ENCODE measurements at regions not wholly inside any gene's neighbourhood (a gene's known extent, or its start where the extent isn't known, plus 50 kb on each side); places are given as distances from the start of the nearest gene placed in this dataset.

- Histone ChIP-seq H3K4me3 (no peak overlapping the region), H3K36me3 (no peaks in the 10 kb centered on the region), H3K9me3 (no peaks in the 10 kb centered on the region), H3K4me1 (no peaks in the 10 kb centered on the region), H3K27me3 (no peaks in the 10 kb centered on the region), H3K27ac (no peak overlapping the region)
- no peak for DNase-seq (ENCODE audit: extremely low spot score in 2 of 2)
- intact Hi-C loops (cut with DNase I) = no loop called here
- TF ChIP-seq POLR2AphosphoS5 (IDR thresholded peaks at IDR 0.05; ENCODE audit: insufficient read depth in 1 of 2, low read depth in 1 of 2) = no peak
- no peak for TF ChIP-seq CTCF (IDR thresholded peaks at IDR 0.05)
- no peak for TF ChIP-seq POLR2A (IDR thresholded peaks at IDR 0.05)
Observed at GRCh38 chr13:88124142-88124541, 453.0 kb downstream of the SLITRK5 start.

DNA sequence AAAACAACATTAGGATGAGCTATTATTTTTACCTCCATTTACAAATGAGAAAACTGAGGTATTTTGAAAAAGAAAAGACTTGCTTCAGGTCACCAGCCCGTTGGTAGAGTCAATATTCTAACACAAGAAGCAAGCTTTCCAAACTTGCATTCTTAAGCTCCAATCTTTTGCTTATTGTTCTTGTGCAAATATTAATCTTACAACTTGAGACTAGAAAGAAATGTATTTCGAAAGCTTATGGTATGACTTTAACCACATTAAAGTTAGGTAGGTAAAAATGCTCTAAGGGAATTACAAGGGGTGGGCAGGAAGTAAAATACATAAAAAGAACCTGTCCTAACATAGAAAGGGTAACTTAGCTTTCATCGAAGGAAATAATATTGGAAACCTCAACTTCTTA lies 453.9 kb downstream of the SLITRK5 start:
- H3K4me3 ChIP-seq = no peak overlapping the region
- H3K27me3 ChIP-seq = no peaks in the 10 kb centered on the region
- no peaks in the 10 kb centered on the region for H3K36me3 ChIP-seq
- H3K9me3 ChIP-seq = no peaks in the 10 kb centered on the region
- intact Hi-C loops (cut with DNase I) = no loop called here
- H3K4me1 ChIP-seq = no peaks in the 10 kb centered on the region
- DNase-seq (ENCODE audit: extremely low spot score in 2 of 2) = no peak
- no peak overlapping the region for H3K27ac ChIP-seq
- no peak for TF ChIP-seq POLR2A (IDR thresholded peaks at IDR 0.05)
- TF ChIP-seq CTCF (IDR thresholded peaks at IDR 0.05) = no peak
- no peak for TF ChIP-seq POLR2AphosphoS5 (IDR thresholded peaks at IDR 0.05; ENCODE audit: insufficient read depth in 1 of 2, low read depth in 1 of 2)

GRCh38 chr13:88136098-88136790 lies 465.1 kb downstream of the SLITRK5 start:
- no peaks in the 10 kb centered on the region for H3K27me3 ChIP-seq
- TF ChIP-seq POLR2AphosphoS5 (IDR thresholded peaks at IDR 0.05; ENCODE audit: insufficient read depth in 1 of 2, low read depth in 1 of 2) = no peak
- TF ChIP-seq POLR2A (IDR thresholded peaks at IDR 0.05) = no peak
- TF ChIP-seq CTCF (IDR thresholded peaks at IDR 0.05) = no peak
- no peaks in the 10 kb centered on the region for H3K9me3 ChIP-seq
- intact Hi-C loops (cut with DNase I) = no loop called here
- H3K4me1 ChIP-seq = no peaks in the 10 kb centered on the region
- no peak overlapping the region for H3K27ac ChIP-seq
- no peak overlapping the region for H3K4me3 ChIP-seq
- DNase-seq (ENCODE audit: extremely low spot score in 2 of 2) = no peak
- no peaks in the 10 kb centered on the region for H3K36me3 ChIP-seq

DNA sequence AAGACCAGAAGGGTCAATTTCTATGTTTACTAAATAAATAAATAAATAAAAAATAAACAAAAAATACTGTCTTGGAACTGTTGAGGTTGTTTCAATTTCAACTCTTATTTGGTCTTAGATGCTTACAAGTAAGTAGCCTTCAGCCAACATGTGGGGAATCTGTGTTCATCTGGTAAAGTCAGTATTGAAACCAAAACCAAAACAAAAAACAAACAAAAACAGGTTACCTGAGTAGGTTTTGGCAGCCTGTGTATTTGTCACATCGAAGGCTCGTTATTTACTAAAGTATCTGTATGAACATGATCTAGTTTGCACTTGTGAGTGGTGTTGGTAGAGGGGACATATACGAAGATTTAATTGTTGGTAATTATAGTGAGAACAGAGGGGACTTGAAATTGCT lies 471.5 kb downstream of the SLITRK5 start:
- TF ChIP-seq CTCF (IDR thresholded peaks at IDR 0.05) (no peak), POLR2AphosphoS5 (IDR thresholded peaks at IDR 0.05; ENCODE audit: insufficient read depth in 1 of 2, low read depth in 1 of 2) (no peak), POLR2A (IDR thresholded peaks at IDR 0.05) (no peak)
- Histone ChIP-seq H3K4me1 (no peaks in the 10 kb centered on the region), H3K36me3 (no peaks in the 10 kb centered on the region), H3K9me3 (no peaks in the 10 kb centered on the region), H3K27ac (no peak overlapping the region), H3K4me3 (no peak overlapping the region), H3K27me3 (no peaks in the 10 kb centered on the region)
- intact Hi-C loops (cut with DNase I) = no loop called here
- DNase-seq (ENCODE audit: extremely low spot score in 2 of 2) = no peak

DNA sequence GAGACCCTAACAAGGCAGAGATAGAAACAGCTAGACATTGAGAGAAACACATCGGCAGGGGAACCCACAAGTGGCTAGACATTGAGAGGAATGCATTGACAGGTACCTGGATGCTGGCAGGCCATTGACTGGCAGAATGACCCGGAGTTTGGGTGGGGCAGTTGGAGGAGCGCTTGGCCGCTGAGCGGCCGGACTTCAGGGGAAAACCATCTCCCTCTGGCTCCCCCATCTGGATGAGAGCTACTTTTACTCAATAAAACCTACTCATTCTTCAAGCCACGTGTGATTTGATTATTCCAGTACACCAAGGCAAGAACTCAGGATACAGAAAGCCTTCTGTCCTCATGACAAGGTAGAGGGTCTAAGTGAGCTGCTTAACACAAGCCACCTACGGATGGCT lies 473.4 kb downstream of the SLITRK5 start:
- TF ChIP-seq POLR2A (IDR thresholded peaks at IDR 0.05) (no peak), POLR2AphosphoS5 (IDR thresholded peaks at IDR 0.05; ENCODE audit: insufficient read depth in 1 of 2, low read depth in 1 of 2) (no peak), CTCF (IDR thresholded peaks at IDR 0.05) (no peak)
- no peaks in the 10 kb centered on the region for H3K9me3 ChIP-seq
- no peak overlapping the region for H3K27ac ChIP-seq
- H3K36me3 ChIP-seq = no peaks in the 10 kb centered on the region
- no peak for DNase-seq (ENCODE audit: extremely low spot score in 2 of 2)
- H3K4me3 ChIP-seq = no peak overlapping the region
- no peaks in the 10 kb centered on the region for H3K4me1 ChIP-seq
- H3K27me3 ChIP-seq = no peaks in the 10 kb centered on the region
- intact Hi-C loops (cut with DNase I) = no loop called here

All from vagina (tissue), 2 donors.